GM12891 (cell line): ENCODE measurements at regions not wholly inside any gene's neighbourhood (a gene's known extent, or its start where the extent isn't known, plus 50 kb on each side); places are given as distances from the start of the nearest gene placed in this dataset.

Experiments used
- PAX5 ChIP-seq: IDR thresholded peaks from 2 replicates; pipeline ENCODE4 v1.6.1; 2011; ENCODE audit warnings: low read length, moderate library complexity, mild to moderate bottlenecking; ENCODE audit not compliant: insufficient read depth, severe bottlenecking
- POLR2A ChIP-seq: IDR thresholded peaks from 2 replicates; pipeline ENCODE4 v1.6.1; 2011; ENCODE audit warnings: low read depth, low read length, control low read depth
- POLR2AphosphoS5 ChIP-seq: IDR thresholded peaks from 2 replicates; pipeline ENCODE4 v1.6.1; 2011; ENCODE audit warnings: low read depth, low read length, control low read depth
- POU2F2 ChIP-seq: IDR thresholded peaks from 2 replicates; pipeline ENCODE4 v1.6.1; 2011; ENCODE audit warnings: low read depth, mild to moderate bottlenecking, control low read depth, low read length, moderate library complexity
- TAF1 ChIP-seq: IDR thresholded peaks from 2 replicates; pipeline ENCODE4 v1.6.1; 2011; ENCODE audit warnings: low read depth, low read length, control low read depth

- TF ChIP-seq POLR2A (no peak), TAF1 (no peak), POU2F2 (no peak), POLR2AphosphoS5 (no peak), PAX5 (no peak)
Observed at GRCh38 chr9:12989669-12990068, 214.8 kb downstream of the LURAP1L start.
